ENCODE measurements at regions not wholly inside any gene's neighbourhood (a gene's known extent, or its start where the extent isn't known, plus 50 kb on each side); places are given as distances from the start of the nearest gene placed in this dataset.

GRCh38 chr13:24985107-24985506 is 110.8 kb upstream of the PABPC3 start:
- peak; percentile 39 for TF ChIP-seq CTCF (conservative IDR thresholded peaks at IDR 0.05; ENCODE audit: low read length)
- no peak for TF ChIP-seq EZH2phosphoT487 (IDR thresholded peaks at IDR 0.05; ENCODE audit: borderline replicate concordance, low read depth, low read length)
